Hindlimb muscle (tissue), 1 donor: ENCODE measurements at regions not wholly inside any gene's neighbourhood (a gene's known extent, or its start where the extent isn't known, plus 50 kb on each side); places are given as distances from the start of the nearest gene placed in this dataset.
"Not testable (repeated sequence)": the region's sequence is repeated elsewhere in the genome, so short reads cannot be mapped to it uniquely, and the experiment has no call there.

Source experiments
- DNase-seq: peaks from one replicate; pipeline ENCODE4 v3.0.0-alpha.2; 2013

DNA sequence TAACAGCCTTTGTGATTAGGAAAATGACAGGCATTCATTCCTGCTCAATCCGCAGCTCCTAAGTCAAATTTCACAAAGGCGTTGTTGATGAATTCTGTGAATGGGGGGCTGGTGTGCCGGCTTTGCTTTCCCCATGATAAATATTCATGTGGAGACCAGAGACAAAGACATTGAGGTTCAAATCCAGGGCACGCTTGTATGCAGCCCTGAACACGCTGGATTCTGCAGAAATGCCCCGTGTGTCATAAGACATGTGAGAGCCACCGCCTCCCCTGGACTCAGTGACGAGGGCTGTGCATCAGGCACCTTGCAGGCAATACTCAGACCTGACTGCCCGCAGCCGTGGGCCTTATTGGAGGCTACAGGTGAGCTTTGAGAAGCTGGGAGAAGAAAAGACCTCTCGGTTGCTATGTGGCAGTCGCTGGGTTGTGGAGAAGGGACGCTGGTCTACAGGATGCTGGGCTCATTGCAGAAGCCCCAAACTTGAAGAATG is 906.2 kb downstream of the BRD1 start:
- no peak for DNase-seq

DNA sequence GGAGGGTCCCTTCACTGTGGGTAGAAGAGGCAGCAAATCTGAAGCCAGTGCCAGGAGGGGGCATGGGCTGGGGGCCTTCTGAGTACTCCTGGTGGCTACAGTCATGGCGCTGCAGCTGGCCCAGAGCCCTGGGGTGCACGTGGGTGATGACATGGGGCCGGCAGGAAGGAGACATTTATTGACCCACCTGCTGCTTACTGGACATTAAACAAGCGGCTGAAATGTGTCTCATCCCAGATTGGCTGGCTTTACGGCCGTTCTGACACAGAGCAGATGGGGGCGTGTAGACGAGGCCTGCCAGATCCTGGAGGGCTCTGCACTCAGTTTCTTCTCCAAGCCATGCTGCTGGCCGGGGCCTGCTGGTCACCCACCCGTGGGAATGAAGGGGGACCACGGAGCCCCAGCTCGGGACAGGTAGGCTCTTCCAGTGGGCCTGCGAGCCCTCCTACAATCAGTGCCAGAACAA is 906.9 kb downstream of the BRD1 start:
- no peak for DNase-seq

DNA sequence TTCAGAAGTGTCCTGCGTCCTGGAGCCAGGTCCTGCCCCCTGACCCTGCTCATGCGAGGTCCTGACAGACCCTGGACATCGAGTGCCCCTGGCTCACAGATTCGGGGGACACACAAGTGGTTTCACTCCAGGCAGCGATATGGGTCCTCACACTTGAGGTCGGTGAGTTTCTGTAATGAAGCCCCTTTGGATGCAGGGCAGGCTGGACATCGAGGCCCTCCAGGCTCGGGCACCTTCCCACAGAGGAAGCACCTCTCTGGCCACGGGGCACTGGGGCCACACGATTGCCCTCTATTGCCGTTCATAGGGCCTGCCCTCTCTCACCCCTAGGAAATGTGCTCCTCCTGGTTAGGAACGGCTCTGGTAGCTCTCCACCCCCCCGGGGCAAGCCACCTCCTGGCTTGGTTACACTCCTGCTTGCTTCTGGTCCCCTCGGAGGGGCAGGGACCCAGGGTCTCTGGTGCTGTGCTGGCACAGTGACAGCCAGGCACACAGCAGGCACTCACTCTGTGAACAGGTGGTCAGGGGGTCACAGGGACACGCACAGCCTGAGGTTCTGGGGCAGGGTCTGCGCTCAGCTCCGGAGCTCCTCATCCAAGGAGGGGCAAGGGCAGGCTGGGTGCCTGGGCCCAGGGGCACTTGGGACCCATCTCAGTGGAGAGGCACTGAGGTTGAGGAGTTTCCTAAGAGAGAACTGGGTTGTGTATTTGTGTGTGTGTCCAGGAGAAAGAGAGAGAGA is 907.7 kb downstream of the BRD1 start:
- no peak for DNase-seq

GRCh38 chr22:48919187-48919590 is 908.5 kb downstream of the BRD1 start:
- no peak for DNase-seq

DNA sequence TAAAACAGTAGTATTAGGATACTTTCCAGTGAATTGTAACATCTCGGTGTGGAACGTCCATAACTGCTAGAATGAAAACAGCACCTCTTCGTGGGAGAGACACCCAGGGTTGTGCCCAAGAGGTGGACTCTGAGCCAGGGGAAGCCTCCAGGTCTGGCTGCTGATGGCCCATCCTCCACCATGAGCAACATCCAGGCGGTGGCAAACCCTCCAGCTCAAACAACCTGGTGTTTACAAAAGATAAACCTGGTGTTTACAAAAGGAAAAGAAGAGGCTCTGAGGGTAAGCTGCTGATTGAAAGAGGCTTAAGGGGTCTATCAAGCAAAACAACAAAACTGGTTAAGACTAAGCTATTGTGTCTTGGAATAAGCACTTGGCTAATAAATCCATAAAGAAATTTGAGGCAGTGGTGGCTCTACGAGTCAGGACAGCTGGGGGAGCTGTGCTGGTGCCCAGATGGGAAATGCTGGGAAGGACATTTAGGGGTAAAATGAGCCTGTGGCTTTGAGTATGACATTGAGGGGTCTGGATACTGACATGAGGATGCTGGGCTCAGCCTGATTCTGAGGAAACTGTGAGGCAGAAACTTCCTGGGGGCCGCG is 909.0 kb downstream of the BRD1 start:
- DNase-seq: no peak

DNA sequence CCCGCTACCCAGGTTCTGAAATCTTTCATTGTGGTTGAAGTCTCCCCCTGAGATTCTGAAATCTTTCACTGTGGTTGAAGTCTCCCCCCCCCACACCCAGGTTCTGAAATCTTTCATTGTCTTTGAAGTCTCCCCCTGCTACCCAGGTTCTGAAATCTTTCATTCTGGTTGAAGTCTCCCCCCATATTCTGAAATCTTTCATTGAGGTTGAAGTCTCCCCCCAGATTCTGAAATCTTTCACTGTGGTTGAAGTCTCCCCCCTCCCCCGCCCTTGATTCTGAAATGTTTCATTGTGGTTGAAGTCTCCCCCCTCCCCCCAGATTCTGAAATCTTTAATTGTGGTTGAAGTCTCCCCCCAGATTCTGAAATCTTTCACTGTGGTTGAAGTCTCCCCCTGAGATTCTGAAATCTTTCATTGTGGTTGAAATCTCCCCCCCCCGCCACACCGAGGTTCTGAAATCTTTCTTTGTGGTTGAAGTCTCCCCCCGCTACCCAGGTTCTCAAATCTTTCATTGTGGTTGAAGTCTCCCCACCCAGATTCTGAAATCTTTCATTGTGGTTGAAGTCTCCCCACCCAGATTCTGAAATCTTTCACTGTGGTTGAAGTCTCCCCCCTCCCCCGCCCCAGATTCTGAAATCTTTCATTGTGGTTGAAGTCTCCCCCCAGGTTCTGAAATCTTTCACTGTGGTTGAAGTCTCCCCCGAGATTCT is 915.2 kb downstream of the BRD1 start:
- DNase-seq: not testable (repeated sequence)

DNA sequence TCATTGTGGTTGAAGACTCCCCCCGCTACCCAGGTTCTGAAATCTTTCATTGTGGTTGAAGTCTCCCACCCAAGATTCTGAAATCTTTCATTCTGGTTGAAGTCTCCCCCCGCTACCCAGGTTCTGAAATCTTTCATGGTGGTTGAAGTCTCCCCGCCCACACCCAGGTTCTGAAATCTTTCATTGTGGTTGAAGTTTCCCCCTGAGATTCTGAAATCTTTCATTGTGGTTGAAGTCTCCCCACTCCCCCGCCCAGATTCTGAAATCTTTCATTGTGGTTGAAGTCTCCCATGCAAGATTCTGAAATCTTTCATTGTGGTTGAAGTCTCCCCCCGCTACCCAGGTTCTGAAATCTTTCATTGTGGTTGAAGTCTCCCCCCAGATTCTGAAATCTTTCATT is 916.0 kb downstream of the BRD1 start:
- not testable (repeated sequence) for DNase-seq

DNA sequence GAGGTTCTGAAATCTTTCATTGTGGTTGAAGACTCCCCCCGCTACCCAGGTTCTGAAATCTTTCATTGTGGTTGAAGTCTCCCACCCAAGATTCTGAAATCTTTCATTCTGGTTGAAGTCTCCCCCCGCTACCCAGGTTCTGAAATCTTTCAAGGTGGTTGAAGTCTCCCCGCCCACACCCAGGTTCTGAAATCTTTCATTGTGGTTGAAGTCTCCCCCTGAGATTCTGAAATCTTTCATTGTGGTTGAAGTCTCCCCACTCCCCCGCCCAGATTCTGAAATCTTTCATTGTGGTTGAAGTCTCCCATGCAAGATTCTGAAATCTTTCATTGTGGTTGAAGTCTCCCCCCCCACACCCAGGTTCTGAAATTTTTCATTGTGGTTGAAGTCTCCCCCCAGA is 916.6 kb downstream of the BRD1 start:
- DNase-seq: not testable (repeated sequence)

DNA sequence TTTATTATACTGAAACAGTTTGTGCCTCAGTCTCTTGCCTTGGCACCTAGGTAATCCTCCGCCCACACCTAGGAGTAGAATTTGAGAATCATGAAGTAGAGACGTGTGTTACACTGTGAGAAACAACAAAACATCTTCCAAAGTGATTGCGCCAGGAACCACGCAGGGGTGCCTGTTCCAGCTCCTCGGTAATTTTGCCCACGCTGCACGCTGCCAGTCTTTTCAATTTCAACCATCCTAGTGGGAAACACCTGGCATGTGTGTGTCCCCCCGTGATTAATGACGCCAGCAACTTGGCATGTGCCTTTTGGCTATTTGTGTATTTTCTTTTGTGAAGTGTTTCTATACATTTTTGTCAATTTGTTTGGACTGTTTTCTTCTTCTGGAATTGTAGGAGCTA is 919.1 kb downstream of the BRD1 start:
- no peak for DNase-seq

DNA sequence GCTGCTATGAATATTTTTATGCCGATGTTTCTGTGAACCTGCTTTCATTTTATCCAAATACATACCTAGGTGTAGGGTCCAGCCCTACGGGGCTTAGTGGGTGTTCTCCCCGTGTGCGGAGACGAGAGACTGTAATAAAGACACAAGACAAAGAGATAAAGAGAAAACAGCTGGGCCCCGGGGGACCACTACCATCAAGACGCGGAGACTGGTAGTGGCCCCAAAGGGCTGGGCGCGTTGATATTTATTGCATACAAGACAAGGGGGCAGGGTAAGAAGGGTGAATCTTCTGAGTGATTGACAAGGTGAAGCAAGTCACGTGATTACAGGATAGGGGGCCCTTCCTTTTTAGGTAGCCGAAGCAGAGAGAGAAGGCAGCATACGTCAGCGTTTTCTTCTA is 920.1 kb downstream of the BRD1 start:
- DNase-seq: no peak

DNA sequence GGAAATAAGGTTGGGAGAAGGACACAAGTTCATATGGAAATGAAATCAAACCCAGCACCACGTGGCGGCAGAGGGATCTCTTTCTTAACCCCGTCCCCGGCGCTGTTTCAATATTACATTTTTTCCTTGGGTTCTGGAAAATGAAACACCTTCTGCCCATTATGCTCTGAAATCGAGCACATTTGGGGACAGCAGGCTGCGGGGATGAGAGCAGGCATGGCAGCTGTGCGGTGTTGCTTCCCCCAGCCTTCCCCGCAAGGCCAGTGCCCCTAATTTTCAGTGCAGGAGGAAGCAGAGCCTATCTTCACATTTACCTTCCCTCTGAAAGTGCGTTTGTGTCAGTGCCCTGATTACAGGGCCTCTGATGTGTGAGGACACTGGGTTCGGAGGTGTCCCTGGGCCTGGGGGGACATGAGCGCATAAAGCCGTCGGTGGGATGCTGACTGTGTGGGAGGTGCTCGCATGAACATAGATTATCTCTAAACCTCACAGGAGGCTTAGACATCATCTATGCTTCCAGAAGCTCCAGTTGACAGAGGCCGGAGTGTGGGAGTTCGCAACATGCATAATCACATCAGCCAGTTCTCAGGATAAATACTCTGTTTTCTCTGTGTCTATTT is 921.3 kb downstream of the BRD1 start:
- DNase-seq: no peak

DNA sequence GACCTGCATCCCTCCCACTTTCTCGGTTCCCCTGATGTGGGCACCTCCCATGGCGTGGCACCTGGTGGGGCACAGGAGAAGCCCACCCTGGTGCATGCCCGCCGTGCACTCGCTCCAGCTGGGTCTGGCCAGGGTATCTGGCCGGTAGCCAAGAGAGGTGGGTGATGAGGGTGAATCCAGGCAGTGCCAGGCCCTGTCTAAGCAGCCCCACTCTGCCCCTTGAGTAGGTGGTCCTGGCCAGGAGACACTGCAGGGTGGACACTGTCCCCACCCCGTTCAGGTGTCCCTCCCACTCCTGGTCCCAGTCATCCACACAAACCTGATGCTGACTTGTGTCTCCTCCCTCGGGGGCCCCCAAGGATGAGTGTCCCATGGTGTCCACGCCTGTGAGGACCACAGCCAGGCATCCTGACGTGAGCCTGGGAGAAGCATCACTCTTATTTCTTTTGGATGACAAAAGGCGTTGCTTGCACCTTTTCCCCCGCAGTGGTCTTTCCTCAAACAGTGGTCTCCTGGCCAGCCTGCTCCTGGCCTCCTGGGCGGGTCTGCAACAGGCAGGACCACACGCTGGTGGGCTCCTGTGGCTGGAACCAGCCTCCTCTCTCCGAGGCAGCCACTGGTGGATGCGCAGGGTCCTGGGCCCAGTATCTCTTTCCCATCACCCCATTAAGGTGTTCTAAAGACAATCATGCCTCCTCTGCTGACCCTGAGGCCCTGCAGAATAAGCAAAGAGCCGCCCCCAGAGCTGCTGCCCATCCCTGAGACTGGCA is 922.3 kb downstream of the BRD1 start:
- DNase-seq: no peak

DNA sequence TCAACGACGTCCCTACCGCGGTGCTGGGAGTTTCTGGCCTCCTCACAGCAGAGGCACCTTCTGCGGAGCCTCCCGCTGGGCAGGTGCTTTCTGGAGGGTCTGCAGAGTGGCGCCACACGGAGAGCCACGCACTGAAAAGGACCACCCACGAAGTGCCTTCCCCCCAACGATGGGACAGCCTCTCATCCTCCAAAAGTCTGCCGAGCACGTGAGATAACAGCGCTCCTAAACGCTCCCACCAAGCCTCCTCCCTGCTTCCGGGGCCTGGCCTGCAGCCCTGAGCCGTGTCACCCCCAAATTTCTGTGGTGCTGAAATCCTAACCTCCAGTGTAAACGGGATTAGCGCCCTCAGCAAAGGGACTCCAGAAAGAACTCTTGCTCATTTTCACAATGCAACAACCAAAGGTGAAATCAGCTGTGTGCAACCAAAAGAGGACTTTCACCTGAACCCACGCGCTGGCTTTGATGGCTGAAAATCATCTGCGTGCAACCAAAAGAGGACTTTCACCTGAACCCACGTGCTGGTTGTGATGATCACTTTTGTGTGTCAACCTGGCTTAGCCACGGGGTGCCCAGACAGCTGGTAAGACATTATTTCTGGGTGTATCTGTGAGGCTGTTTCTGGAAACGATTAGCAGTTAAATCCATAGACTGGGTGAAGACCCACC is 924.6 kb downstream of the BRD1 start:
- DNase-seq: no peak

GRCh38 chr22:48902001-48902869 is 925.4 kb downstream of the BRD1 start:
- no peak for DNase-seq

- no peak for DNase-seq
These were observed 926.3 kb downstream of the BRD1 start for GRCh38 chr22:48901324-48901723.

DNA sequence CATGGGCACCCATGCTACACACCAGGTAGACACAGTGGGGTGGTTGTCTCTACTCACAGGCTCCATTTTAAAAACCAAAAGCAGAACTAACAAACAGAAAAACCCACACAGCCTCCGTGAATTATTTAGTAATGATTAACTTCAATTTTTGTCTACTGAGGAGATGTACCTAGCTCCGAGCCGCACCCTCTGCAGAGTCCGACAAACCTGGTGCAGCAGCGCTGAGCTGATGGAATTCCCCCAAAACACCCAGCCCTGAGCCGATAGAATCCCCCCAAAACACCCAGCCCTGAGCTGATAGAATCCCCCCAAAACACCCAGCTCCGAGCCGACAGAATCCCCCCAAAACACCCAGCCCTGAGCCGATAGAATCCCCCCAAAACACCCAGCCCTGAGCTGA is 927.0 kb downstream of the BRD1 start:
- no peak for DNase-seq

DNA sequence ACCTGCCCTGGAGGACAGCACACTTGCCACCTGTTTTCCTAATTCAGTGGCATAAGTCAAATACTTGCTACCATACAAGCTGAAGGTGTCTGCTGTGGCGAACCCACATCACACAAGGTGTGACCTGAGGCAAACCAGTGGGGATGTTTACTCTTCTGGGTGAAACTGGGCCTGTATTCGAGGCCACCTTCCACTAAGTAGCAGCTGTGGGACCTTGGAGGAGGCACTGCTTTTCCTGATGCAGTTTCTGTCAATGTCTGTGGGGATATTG is 927.4 kb downstream of the BRD1 start:
- DNase-seq: no peak

GRCh38 chr22:48899523-48900326 is 927.9 kb downstream of the BRD1 start:
- DNase-seq: no peak

DNA sequence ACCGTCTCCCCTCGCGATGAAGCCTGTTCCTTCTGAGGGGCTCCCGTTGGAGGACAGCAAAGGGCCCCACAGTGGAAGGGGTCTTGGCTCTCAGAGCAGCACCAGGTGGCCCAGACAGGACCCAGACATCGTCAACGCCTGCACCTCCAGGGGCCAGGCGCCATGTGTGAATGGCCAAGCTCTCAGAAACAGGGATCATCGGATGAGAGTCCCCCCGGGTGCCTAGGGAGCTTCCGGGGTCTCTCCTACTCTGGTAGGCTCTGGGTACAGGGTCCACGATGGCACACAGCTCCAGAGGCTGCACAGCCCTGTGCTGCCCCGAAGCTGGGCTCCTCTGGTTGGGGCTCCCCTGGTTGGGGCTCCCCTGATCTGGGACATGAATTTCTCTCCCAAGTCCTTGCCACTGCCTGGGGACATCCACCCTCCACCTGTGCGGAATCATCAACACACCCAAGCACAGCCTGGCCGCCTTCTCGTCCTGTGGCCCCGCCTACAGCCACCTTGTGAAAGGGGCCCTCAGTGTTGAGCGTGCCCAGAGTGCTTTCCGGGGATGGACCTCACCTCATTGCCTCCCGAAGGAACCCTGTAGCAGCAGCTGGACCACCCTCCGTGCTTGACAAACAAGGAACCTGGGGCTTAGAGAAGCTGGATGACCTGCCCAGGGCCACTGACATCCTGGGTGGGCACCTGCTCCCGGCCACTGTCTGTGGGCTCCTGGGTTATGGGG is 929.0 kb downstream of the BRD1 start:
- DNase-seq: no peak
